PC-3 (cell line): ENCODE measurements at regions not wholly inside any gene's neighbourhood (a gene's known extent, or its start where the extent isn't known, plus 50 kb on each side); places are given as distances from the start of the nearest gene placed in this dataset.

Experiments used
- EZH2 ChIP-seq: fragments of 300-600 bp; sonication (generic); IDR thresholded peaks from one replicate; pipeline ENCODE4 v1.6.1; 2017; ENCODE audit warnings: antibody characterized with exemption, mild to moderate bottlenecking, low read length; ENCODE audit not compliant: unreplicated experiment
- TF ChIP-seq, protein P1 (sequence below): fragments of 300-600 bp; sonication (generic); conservative IDR thresholded peaks from 2 replicates; pipeline ENCODE4 v1.5.1; 2017; ENCODE audit warnings: antibody characterized with exemption, low read depth, mild to moderate bottlenecking, low read length

DNA sequence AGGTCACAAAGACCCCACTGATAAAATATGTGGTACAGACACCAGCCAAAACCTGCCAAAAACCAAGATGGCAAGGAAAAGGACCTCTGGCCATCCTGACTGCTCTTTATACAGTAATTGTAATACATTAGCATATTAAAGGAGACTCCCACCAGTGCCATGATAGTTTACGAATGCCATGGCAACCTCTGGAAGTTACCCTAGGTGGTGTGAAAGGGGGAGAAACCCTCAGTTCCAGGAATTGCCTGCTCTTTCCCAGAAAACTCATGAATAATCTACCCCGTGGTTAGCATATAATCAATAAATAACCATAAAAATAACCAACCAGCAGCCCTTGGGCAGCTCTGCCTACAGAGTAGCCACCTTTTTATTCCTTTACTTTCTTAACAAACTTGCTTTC lies 129.8 kb upstream of the EPB41L3 start:
- TF ChIP-seq, protein P1, sequence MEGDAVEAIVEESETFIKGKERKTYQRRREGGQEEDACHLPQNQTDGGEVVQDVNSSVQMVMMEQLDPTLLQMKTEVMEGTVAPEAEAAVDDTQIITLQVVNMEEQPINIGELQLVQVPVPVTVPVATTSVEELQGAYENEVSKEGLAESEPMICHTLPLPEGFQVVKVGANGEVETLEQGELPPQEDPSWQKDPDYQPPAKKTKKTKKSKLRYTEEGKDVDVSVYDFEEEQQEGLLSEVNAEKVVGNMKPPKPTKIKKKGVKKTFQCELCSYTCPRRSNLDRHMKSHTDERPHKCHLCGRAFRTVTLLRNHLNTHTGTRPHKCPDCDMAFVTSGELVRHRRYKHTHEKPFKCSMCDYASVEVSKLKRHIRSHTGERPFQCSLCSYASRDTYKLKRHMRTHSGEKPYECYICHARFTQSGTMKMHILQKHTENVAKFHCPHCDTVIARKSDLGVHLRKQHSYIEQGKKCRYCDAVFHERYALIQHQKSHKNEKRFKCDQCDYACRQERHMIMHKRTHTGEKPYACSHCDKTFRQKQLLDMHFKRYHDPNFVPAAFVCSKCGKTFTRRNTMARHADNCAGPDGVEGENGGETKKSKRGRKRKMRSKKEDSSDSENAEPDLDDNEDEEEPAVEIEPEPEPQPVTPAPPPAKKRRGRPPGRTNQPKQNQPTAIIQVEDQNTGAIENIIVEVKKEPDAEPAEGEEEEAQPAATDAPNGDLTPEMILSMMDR, result no peak
- no peak for TF ChIP-seq EZH2
